Ovary (tissue), 7 donors: ENCODE measurements at regions not wholly inside any gene's neighbourhood (a gene's known extent, or its start where the extent isn't known, plus 50 kb on each side); places are given as distances from the start of the nearest gene placed in this dataset.

Experiments used
- DNase-seq, 5 donors: peaks; one replicate each; pipeline ENCODE4 v3.0.0-alpha.2; 2019 to 2020
- H3K27ac ChIP-seq, 2 donors: fragments of 200-600 bp; one replicate each; pipeline versions ENCODE4 v1.5.1 to v1.8.0; 2019 to 2022
- H3K27me3 ChIP-seq: fragments of 200-600 bp; one replicate; pipeline ENCODE4 v1.8.0; 2022
- H3K36me3 ChIP-seq: fragments of 200-600 bp; sonication (generic); one replicate; pipeline ENCODE4 v1.5.1; 2019
- H3K4me1 ChIP-seq: one replicate; pipeline ENCODE4 v1.8.1; 2013; ENCODE audit warnings: mild to moderate bottlenecking, moderate library complexity; ENCODE audit not compliant: insufficient read depth
- H3K4me3 ChIP-seq: fragments of 200-600 bp; sonication (generic); one replicate; pipeline ENCODE4 v1.5.1; 2017
- H3K9me3 ChIP-seq, 2 donors: fragments of 200-600 bp in 1 of 2; sonication (generic) in 1 of 2; one replicate each; pipeline versions ENCODE4 v1.5.1 to v1.8.1; 2013 to 2019; ENCODE audit warnings: mild to moderate bottlenecking in 1 of 2, moderate library complexity in 1 of 2
- CTCF ChIP-seq, 3 donors: fragments of 450-650 bp in 2 of 3; fragments of 200-600 bp in 1 of 3; IDR thresholded peaks; one replicate each; pipeline versions ENCODE4 v1.5.1 to v1.8.0; 2016 to 2022; ENCODE audit warnings: antibody characterized with exemption in 3 of 3, mild to moderate bottlenecking in 1 of 3
- EP300 ChIP-seq: sonication (generic); formaldehyde crosslinking; IDR thresholded peaks from one replicate; pipeline ENCODE4 v1.6.1; 2017; ENCODE audit warnings: antibody characterized with exemption
- POLR2A ChIP-seq: fragments of 450-650 bp; IDR thresholded peaks from one replicate; pipeline ENCODE4 v1.6.1; 2017; ENCODE audit warnings: antibody characterized with exemption, mild to moderate bottlenecking, moderate library complexity
- WGBS, 3 donors: extraction: QIAGEN DNeasy Blood & Tissue Kit in 1 of 3; methylation state at CpG; one replicate each; pipeline versions ENCODE4 v1.1.5 to v1.1.7; 2013 to 2017; 5-methylcytosine and 5-hydroxymethylcytosine counted together
- intact Hi-C, 4 donors: fragments of 100-400 bp; cut with DNase I; formaldehyde crosslinking; loops; one replicate each; pipeline versions ENCODE4 v1.11.0 to v1.15.1; 2022 to 2023
- donor health status: DM: no; HTN: no; CAD: no; lungs with moderate emphysema.
- donor health status: DM: no; HTN: no; CAD: no.
- donor health status: Bipolar disorder and iron deficiency.
- donor health status: DM: no; HTN: no; CAD: no.
- donor health status: DM: yes; HTN: yes; CAD: no.

- Histone ChIP-seq H3K4me1 (peaks cover 2% of the 10 kb centered on the region), H3K27ac (no peak overlapping the region), H3K9me3 (no peaks in the 10 kb centered on the region), H3K36me3 (no peaks in the 10 kb centered on the region), H3K4me3 (no peak overlapping the region), H3K27me3 (no peaks in the 10 kb centered on the region)
- intact Hi-C loops, result no loop called here
- 26 to 35% (median 26%) methylated on average over 6 of the region's 6 CpGs for WGBS, 3 donors
- TF ChIP-seq POLR2A (no peak), CTCF (IDR thresholded peaks at IDR 0.05) (no peak), EP300 (no peak)
- DNase-seq, result no peak
Measured at GRCh38 chr3:73733746-73734145, 109.0 kb upstream of the PDZRN3 start.

- Histone ChIP-seq H3K27ac (no peak overlapping the region), H3K9me3 (no peaks in the 10 kb centered on the region), H3K4me3 (no peak overlapping the region), H3K27me3 (no peaks in the 10 kb centered on the region), H3K4me1 (peaks cover 2% of the 10 kb centered on the region), H3K36me3 (no peaks in the 10 kb centered on the region)
- 79 to 87% (median 80%) methylated on average over 9 of the region's 9 CpGs for WGBS, 3 donors
- TF ChIP-seq POLR2A (no peak), CTCF (IDR thresholded peaks at IDR 0.05) (no peak), EP300 (no peak)
- no peak for DNase-seq
- intact Hi-C loops, result no loop called here
Measured at GRCh38 chr3:73729969-73730440, 105.3 kb upstream of the PDZRN3 start.

GRCh38 chr3:73727854-73728253 is 103.1 kb upstream of the PDZRN3 start:
- no peak for TF ChIP-seq CTCF (IDR thresholded peaks at IDR 0.05)
- TF ChIP-seq EP300, result no peak
- no peak for TF ChIP-seq POLR2A
- H3K4me3 ChIP-seq, result no peak overlapping the region
- no peaks in the 10 kb centered on the region for H3K9me3 ChIP-seq
- no peak overlapping the region for H3K27ac ChIP-seq
- intact Hi-C loops, result no loop called here
- DNase-seq, result no peak
- no peaks in the 10 kb centered on the region for H3K4me1 ChIP-seq
- no peaks in the 10 kb centered on the region for H3K36me3 ChIP-seq
- H3K27me3 ChIP-seq, result no peaks in the 10 kb centered on the region
- 60 to 77% (median 74%) methylated on average over 2 of the region's 2 CpGs for WGBS, 3 donors

- intact Hi-C loops, result no loop called here
- Histone ChIP-seq H3K27me3 (no peaks in the 10 kb centered on the region), H3K4me1 (no peaks in the 10 kb centered on the region), H3K4me3 (no peak overlapping the region), H3K27ac (no peak overlapping the region), H3K36me3 (no peaks in the 10 kb centered on the region), H3K9me3 (no peaks in the 10 kb centered on the region)
- no peak for TF ChIP-seq POLR2A
- TF ChIP-seq EP300, result peak; percentile 43
- DNase-seq, result peak in 1 of 5 donors; percentile 30
- WGBS, 3 donors, result 38 to 61% (median 47%) methylated on average over 8 of the region's 8 CpGs
Measured at GRCh38 chr3:73727117-73727821, 102.5 kb upstream of the PDZRN3 start.

GRCh38 chr3:73723596-73723995 is 98.9 kb upstream of the PDZRN3 start:
- TF ChIP-seq CTCF (IDR thresholded peaks at IDR 0.05), result no peak
- TF ChIP-seq POLR2A, result no peak
- TF ChIP-seq EP300, result no peak
- Histone ChIP-seq H3K9me3 (no peaks in the 10 kb centered on the region), H3K27ac (no peak overlapping the region), H3K4me3 (no peak overlapping the region), H3K27me3 (no peaks in the 10 kb centered on the region), H3K4me1 (peaks cover 4% of the 10 kb centered on the region), H3K36me3 (no peaks in the 10 kb centered on the region)
- DNase-seq, result no peak
- 81 to 90% (median 83%) methylated on average over 3 of the region's 3 CpGs for WGBS, 3 donors
- intact Hi-C loops, result no loop called here
